Suppressor macrophage treated with lipopolysaccharide for 4 hours (primary cell): ENCODE measurements at regions not wholly inside any gene's neighbourhood (a gene's known extent, or its start where the extent isn't known, plus 50 kb on each side); places are given as distances from the start of the nearest gene placed in this dataset.

Source experiments
- DNase-seq: peaks from one replicate; pipeline ENCODE4 v3.0.0-alpha.2; 2020

- DNase-seq: no peak
These were observed 838.3 kb downstream of the VGLL3 start for GRCh38 chr3:86152620-86153019.

GRCh38 chr3:86149054-86149453 lies 841.9 kb downstream of the VGLL3 start:
- DNase-seq: no peak

GRCh38 chr3:86147119-86147518 lies 843.8 kb downstream of the VGLL3 start:
- DNase-seq: no peak

GRCh38 chr3:86126552-86126951 lies 864.4 kb downstream of the VGLL3 start:
- no peak for DNase-seq
